Kidney (tissue), 13 donors: ENCODE measurements at regions not wholly inside any gene's neighbourhood (a gene's known extent, or its start where the extent isn't known, plus 50 kb on each side); places are given as distances from the start of the nearest gene placed in this dataset.
A peak's percentile ranks its signal among the peaks of the same experiment; 100 is the strongest.

Source experiments
- DNase-seq, 5 donors: peaks; one replicate each; pipeline ENCODE4 v3.0.0-alpha.2; 2013 to 2020
- FAIRE-seq: peaks from 2 replicates; lab custom pipeline; 2012; peaks lifted over from hg19 to GRCh38; lab: Jason Lieb, UNC
- H3K27ac ChIP-seq, 2 donors: one replicate each; pipeline ENCODE4 v1.7.0; 2013; ENCODE audit warnings: low read depth in 2 of 2, low read length in 2 of 2, inconsistent platforms in 1 of 2
- H3K27me3 ChIP-seq: one replicate; pipeline ENCODE4 v1.7.1; 2013; ENCODE audit warnings: low read length, inconsistent platforms; ENCODE audit not compliant: control insufficient read depth, insufficient read depth
- H3K36me3 ChIP-seq, 3 donors: one replicate each; pipeline versions ENCODE4 v1.7.0 to v1.7.1; 2013; ENCODE audit warnings: low read length in 3 of 3, control low read depth in 1 of 3, inconsistent platforms in 1 of 3; ENCODE audit not compliant: insufficient read depth in 3 of 3, control insufficient read depth in 2 of 3
- H3K4me1 ChIP-seq, 3 donors: one replicate each; pipeline versions ENCODE4 v1.7.0 to v1.7.1; 2013; ENCODE audit warnings: low read length in 3 of 3, inconsistent platforms in 1 of 3, low read depth in 1 of 3; ENCODE audit not compliant: control insufficient read depth in 2 of 3, insufficient read depth in 2 of 3
- H3K4me3 ChIP-seq, 3 donors: one replicate each; pipeline versions ENCODE4 v1.7.0 to v1.8.1; 2013; ENCODE audit warnings: low read length in 3 of 3, control low read depth in 1 of 3, inconsistent platforms in 1 of 3
- H3K9ac ChIP-seq, 3 donors: one replicate each; pipeline versions ENCODE4 v1.7.0 to v1.7.1; 2013; ENCODE audit warnings: low read length in 3 of 3, control low read depth in 1 of 3, inconsistent platforms in 1 of 3
- H3K9me3 ChIP-seq, 3 donors: one replicate each; pipeline versions ENCODE4 v1.7.0 to v1.7.1; 2013; ENCODE audit warnings: low read length in 3 of 3, control low read depth in 1 of 3, inconsistent platforms in 1 of 3; ENCODE audit not compliant: control insufficient read depth in 2 of 3, insufficient read depth in 1 of 3
- CTCF ChIP-seq: IDR thresholded peaks from 3 replicates; pipeline ENCODE4 v1.5.1; 2012; ENCODE audit warnings: mild to moderate bottlenecking, moderate library complexity, borderline replicate concordance; ENCODE audit not compliant: insufficient read depth; ENCODE audit errors: extremely low read depth
- intact Hi-C: fragments of 100-400 bp; cut with DNase I; formaldehyde crosslinking; loops from one replicate; pipeline ENCODE4 v1.11.1; 2022
- donor health status: control.
- donor health status: control.
- donor health status: control.
- donor health status: control.
- donor health status: control.
- donor health status: DM: yes; HTN: yes; CAD: no.
- donor health status: Normal renal cell carcinoma (clear cell type).

GRCh38 chr13:106818971-106819370 is 251.0 kb upstream of the ARGLU1 start:
- no peak for DNase-seq
- intact Hi-C loops = no loop called here
- no peaks in the 10 kb centered on the region for H3K36me3 ChIP-seq
- no peak for FAIRE-seq
- H3K4me3 ChIP-seq = no peak overlapping the region
- no peak overlapping the region for H3K27ac ChIP-seq
- no peak overlapping the region for H3K9ac ChIP-seq
- no peaks in the 10 kb centered on the region for H3K9me3 ChIP-seq
- H3K27me3 ChIP-seq = no peaks in the 10 kb centered on the region
- H3K4me1 ChIP-seq = no peaks in the 10 kb centered on the region
- TF ChIP-seq CTCF = no peak

- Histone ChIP-seq H3K27ac (no peak overlapping the region), H3K27me3 (no peaks in the 10 kb centered on the region), H3K4me1 (no peaks in the 10 kb centered on the region), H3K4me3 (no peak overlapping the region), H3K36me3 (no peaks in the 10 kb centered on the region), H3K9ac (no peak overlapping the region), H3K9me3 (no peaks in the 10 kb centered on the region)
- DNase-seq (no peak), FAIRE-seq (no peak)
- intact Hi-C loops = no loop called here
- no peak for TF ChIP-seq CTCF
Measured at GRCh38 chr13:106815545-106815944, 247.6 kb upstream of the ARGLU1 start.

- H3K9ac ChIP-seq = no peak overlapping the region
- FAIRE-seq (no peak), DNase-seq (peak in 1 of 5 donors; percentile 32)
- H3K27ac ChIP-seq = no peak overlapping the region
- no peaks in the 10 kb centered on the region for H3K9me3 ChIP-seq
- no peak for TF ChIP-seq CTCF
- H3K36me3 ChIP-seq = no peaks in the 10 kb centered on the region
- intact Hi-C loops = no loop called here
- H3K4me1 ChIP-seq = no peaks in the 10 kb centered on the region
- H3K4me3 ChIP-seq = no peak overlapping the region
- H3K27me3 ChIP-seq = no peaks in the 10 kb centered on the region
Measured at GRCh38 chr13:106814463-106814862, 246.5 kb upstream of the ARGLU1 start.

GRCh38 chr13:106810069-106810468 is 242.1 kb upstream of the ARGLU1 start:
- Histone ChIP-seq H3K27me3 (no peaks in the 10 kb centered on the region), H3K9me3 (no peaks in the 10 kb centered on the region), H3K4me1 (no peaks in the 10 kb centered on the region), H3K9ac (no peak overlapping the region), H3K4me3 (no peak overlapping the region), H3K36me3 (no peaks in the 10 kb centered on the region), H3K27ac (no peak overlapping the region)
- TF ChIP-seq CTCF = no peak
- no peak for FAIRE-seq
- intact Hi-C loops = no loop called here
- DNase-seq = no peak
